Endothelial cell of umbilical vein (primary cell): ENCODE measurements at regions not wholly inside any gene's neighbourhood (a gene's known extent, or its start where the extent isn't known, plus 50 kb on each side); places are given as distances from the start of the nearest gene placed in this dataset.

Source experiments
- EZH2 ChIP-seq: IDR thresholded peaks from 2 replicates; pipeline ENCODE4 v1.6.1; 2012; ENCODE audit warnings: borderline replicate concordance, low read depth, mild to moderate bottlenecking, moderate library complexity, low read length, inconsistent platforms; ENCODE audit not compliant: severe bottlenecking
- POLR2A ChIP-seq: IDR thresholded peaks from 2 replicates; pipeline ENCODE4 v1.6.1; 2012; ENCODE audit warnings: low read depth, mild to moderate bottlenecking, control low read depth, low read length
- TF ChIP-seq, protein P1 (sequence below), 2 donors: IDR thresholded peaks; 1 replicate in 1 of 2; 2 replicates in 1 of 2; pipeline ENCODE4 v1.5.1; 2011; ENCODE audit warnings: low read length in 2 of 2, mild to moderate bottlenecking in 2 of 2, moderate library complexity in 2 of 2, control low read depth in 1 of 2, inconsistent platforms in 1 of 2, low read depth in 1 of 2; ENCODE audit not compliant: insufficient read depth in 1 of 2; ENCODE audit errors: extremely low read depth in 1 of 2
- TF ChIP-seq, protein P2 (sequence below): IDR thresholded peaks from 2 replicates; pipeline ENCODE4 v1.6.1; 2011; ENCODE audit not compliant: insufficient read depth, insufficient read length

DNA sequence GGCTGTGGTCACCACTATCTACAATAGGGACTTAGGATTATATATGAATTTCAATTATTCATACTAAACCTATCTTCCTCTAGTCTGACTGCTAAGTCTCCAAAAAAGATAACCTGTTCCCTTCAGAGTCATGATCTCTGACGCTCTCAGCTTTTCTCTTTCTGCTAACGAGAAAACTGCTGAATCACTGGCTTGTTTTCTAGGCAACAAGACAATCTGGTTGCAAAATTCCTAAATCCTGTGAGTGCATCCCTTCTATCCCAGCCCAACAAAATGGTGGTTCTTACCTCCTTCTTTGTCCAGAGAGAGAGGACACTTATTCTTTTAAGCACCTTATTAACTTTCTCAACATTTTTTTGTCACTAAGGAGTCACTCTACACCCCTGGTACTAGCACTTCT is 312.3 kb upstream of the PKDCC start:
- TF ChIP-seq, protein P1, sequence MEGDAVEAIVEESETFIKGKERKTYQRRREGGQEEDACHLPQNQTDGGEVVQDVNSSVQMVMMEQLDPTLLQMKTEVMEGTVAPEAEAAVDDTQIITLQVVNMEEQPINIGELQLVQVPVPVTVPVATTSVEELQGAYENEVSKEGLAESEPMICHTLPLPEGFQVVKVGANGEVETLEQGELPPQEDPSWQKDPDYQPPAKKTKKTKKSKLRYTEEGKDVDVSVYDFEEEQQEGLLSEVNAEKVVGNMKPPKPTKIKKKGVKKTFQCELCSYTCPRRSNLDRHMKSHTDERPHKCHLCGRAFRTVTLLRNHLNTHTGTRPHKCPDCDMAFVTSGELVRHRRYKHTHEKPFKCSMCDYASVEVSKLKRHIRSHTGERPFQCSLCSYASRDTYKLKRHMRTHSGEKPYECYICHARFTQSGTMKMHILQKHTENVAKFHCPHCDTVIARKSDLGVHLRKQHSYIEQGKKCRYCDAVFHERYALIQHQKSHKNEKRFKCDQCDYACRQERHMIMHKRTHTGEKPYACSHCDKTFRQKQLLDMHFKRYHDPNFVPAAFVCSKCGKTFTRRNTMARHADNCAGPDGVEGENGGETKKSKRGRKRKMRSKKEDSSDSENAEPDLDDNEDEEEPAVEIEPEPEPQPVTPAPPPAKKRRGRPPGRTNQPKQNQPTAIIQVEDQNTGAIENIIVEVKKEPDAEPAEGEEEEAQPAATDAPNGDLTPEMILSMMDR (IDR thresholded peaks at IDR 0.05; ENCODE audit: extremely low read depth in 1 of 2, insufficient read depth in 1 of 2, low read depth in 1 of 2, low read length in 2 of 2): no peak
- TF ChIP-seq POLR2A (no peak), EZH2 (no peak)
- TF ChIP-seq, protein P2, sequence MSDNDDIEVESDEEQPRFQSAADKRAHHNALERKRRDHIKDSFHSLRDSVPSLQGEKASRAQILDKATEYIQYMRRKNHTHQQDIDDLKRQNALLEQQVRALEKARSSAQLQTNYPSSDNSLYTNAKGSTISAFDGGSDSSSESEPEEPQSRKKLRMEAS: no peak
